H9 (cell line): ENCODE measurements at regions not wholly inside any gene's neighbourhood (a gene's known extent, or its start where the extent isn't known, plus 50 kb on each side); places are given as distances from the start of the nearest gene placed in this dataset.

Experiments used
- DNase-seq: peaks from one replicate; pipeline ENCODE4 v3.0.0-alpha.2; 2017
- H2AFZ ChIP-seq: one replicate; pipeline ENCODE4 v1.6.1; 2013; ENCODE audit warnings: mild to moderate bottlenecking, low read length, control low read depth, moderate library complexity
- H2AK5ac ChIP-seq: 2 replicates; pipeline ENCODE4 v1.6.1; 2013; ENCODE audit warnings: low read length, control low read depth, mixed read lengths; ENCODE audit not compliant: insufficient read length
- H2BK120ac ChIP-seq: one replicate; pipeline ENCODE4 v1.6.1; 2013; ENCODE audit warnings: low read depth, mild to moderate bottlenecking, low read length, control low read depth, inconsistent platforms; ENCODE audit not compliant: poor library complexity, severe bottlenecking
- H2BK12ac ChIP-seq: 2 replicates; pipeline ENCODE4 v1.6.1; 2013; ENCODE audit warnings: low read length, control low read depth, mixed read lengths, low read depth; ENCODE audit not compliant: insufficient read length
- H2BK15ac ChIP-seq: 2 replicates; pipeline ENCODE4 v1.6.1; 2013; ENCODE audit warnings: low read depth, low read length, control low read depth
- H2BK20ac ChIP-seq: one replicate; pipeline ENCODE4 v1.6.1; 2013; ENCODE audit warnings: low read depth, mild to moderate bottlenecking, low read length, control low read depth, inconsistent platforms; ENCODE audit not compliant: poor library complexity, severe bottlenecking
- H2BK5ac ChIP-seq: 2 replicates; pipeline ENCODE4 v1.6.1; 2013; ENCODE audit warnings: low read length, control low read depth, mixed read lengths; ENCODE audit not compliant: insufficient read length
- H3K14ac ChIP-seq: 2 replicates; pipeline ENCODE4 v1.6.1; 2013; ENCODE audit warnings: low read length, control low read depth; ENCODE audit not compliant: insufficient read depth
- H3K18ac ChIP-seq: 2 replicates; pipeline ENCODE4 v1.6.1; 2013; ENCODE audit warnings: low read depth, mild to moderate bottlenecking, mixed read lengths, low read length, control low read depth; ENCODE audit not compliant: insufficient read length
- H3K23ac ChIP-seq: 2 replicates; pipeline ENCODE4 v1.6.1; 2013; ENCODE audit warnings: low read length, control low read depth, mixed read lengths, low read depth; ENCODE audit not compliant: insufficient read length
- H3K23me2 ChIP-seq: 2 replicates; pipeline ENCODE4 v1.6.1; 2013; ENCODE audit warnings: low read depth, mild to moderate bottlenecking, mixed read lengths, low read length, control low read depth; ENCODE audit not compliant: insufficient read length, poor library complexity, severe bottlenecking
- H3K27ac ChIP-seq: 2 replicates; pipeline ENCODE4 v1.5.1; 2013; ENCODE audit warnings: low read length, control low read depth, mixed read lengths, low read depth; ENCODE audit not compliant: insufficient read length
- H3K27me3 ChIP-seq: 2 replicates; pipeline ENCODE4 v1.6.1; 2013; ENCODE audit warnings: low read length, control low read depth, inconsistent platforms; ENCODE audit not compliant: insufficient read depth
- H3K4ac ChIP-seq: 2 replicates; pipeline ENCODE4 v1.6.1; 2013; ENCODE audit warnings: low read depth, mild to moderate bottlenecking, control low read depth, inconsistent platforms, low read length, moderate library complexity
- H3K4me1 ChIP-seq: 2 replicates; pipeline ENCODE4 v1.6.1; 2013; ENCODE audit warnings: low read length, control low read depth, inconsistent platforms; ENCODE audit not compliant: insufficient read depth
- H3K4me2 ChIP-seq: 2 replicates; pipeline ENCODE4 v1.6.1; 2013; ENCODE audit warnings: low read length, control low read depth, mixed read lengths; ENCODE audit not compliant: insufficient read length, insufficient read depth
- H3K56ac ChIP-seq: 2 replicates; pipeline ENCODE4 v1.6.1; 2013; ENCODE audit warnings: low read depth, mild to moderate bottlenecking, mixed read lengths, low read length, control low read depth; ENCODE audit not compliant: insufficient read length
- H3K79me1 ChIP-seq: 2 replicates; pipeline ENCODE4 v1.6.1; 2013; ENCODE audit warnings: low read depth, mild to moderate bottlenecking, moderate library complexity, low read length, control low read depth, inconsistent platforms; ENCODE audit not compliant: insufficient read depth, poor library complexity, severe bottlenecking
- H3K79me2 ChIP-seq: 2 replicates; pipeline ENCODE4 v1.6.1; 2013; ENCODE audit warnings: low read length, control low read depth, inconsistent platforms; ENCODE audit not compliant: insufficient read depth
- H3K9ac ChIP-seq: 2 replicates; pipeline ENCODE4 v1.6.1; 2013; ENCODE audit warnings: low read length, control low read depth, mixed read lengths; ENCODE audit not compliant: insufficient read length; ENCODE audit errors: extremely low read depth
- H3K9me3 ChIP-seq: one replicate; pipeline ENCODE4 v1.6.1; 2013; ENCODE audit warnings: low read depth, low read length, inconsistent platforms; ENCODE audit not compliant: control insufficient read depth
- H3T11ph ChIP-seq: one replicate; pipeline ENCODE4 v1.6.1; 2013; ENCODE audit warnings: mild to moderate bottlenecking, low read length, control low read depth, inconsistent platforms
- H4K20me1 ChIP-seq: one replicate; pipeline ENCODE4 v1.6.1; 2013; ENCODE audit not compliant: control insufficient read depth, insufficient read length, insufficient read depth
- H4K5ac ChIP-seq: 2 replicates; pipeline ENCODE4 v1.6.1; 2013; ENCODE audit warnings: low read depth, mild to moderate bottlenecking, mixed read lengths, low read length, control low read depth; ENCODE audit not compliant: insufficient read length
- H4K8ac ChIP-seq: replicated peaks from 2 replicates; pipeline ENCODE4 v1.6.1; 2013; ENCODE audit warnings: low read length, control low read depth, mixed read lengths, low read depth; ENCODE audit not compliant: insufficient read length
- H4K91ac ChIP-seq: 2 replicates; pipeline ENCODE4 v1.6.1; 2013; ENCODE audit warnings: low read depth, mild to moderate bottlenecking, moderate library complexity, mixed read lengths, low read length, control low read depth; ENCODE audit not compliant: insufficient read length
- H3K27ac Mint-ChIP-seq, 3 experiments: 2 replicates in 2 of 3; 3 replicates in 1 of 3; pipeline ENCODE4 v1.8.0; 2020 to 2021; ENCODE audit warnings: mixed read lengths in 3 of 3, mild to moderate bottlenecking in 1 of 3, moderate library complexity in 1 of 3
- H3K27me3 Mint-ChIP-seq: 2 replicates; pipeline ENCODE4 v1.8.0; 2021; ENCODE audit warnings: low read depth, mild to moderate bottlenecking, moderate library complexity, mixed read lengths
- H3K36me3 Mint-ChIP-seq, 3 experiments: 2 replicates in 2 of 3; 3 replicates in 1 of 3; pipeline ENCODE4 v1.8.0; 2020 to 2021; ENCODE audit warnings: low read depth in 3 of 3, mixed read lengths in 3 of 3; ENCODE audit not compliant: insufficient read depth in 1 of 3
- H3K4me1 Mint-ChIP-seq, 2 experiments: 2 replicates each; pipeline ENCODE4 v1.8.0; 2020; ENCODE audit warnings: mixed read lengths in 2 of 2
- H3K4me3 Mint-ChIP-seq, 2 experiments: 2 replicates in 1 of 2; 3 replicates in 1 of 2; pipeline ENCODE4 v1.8.0; 2020 to 2021; ENCODE audit warnings: mild to moderate bottlenecking in 2 of 2, mixed read lengths in 2 of 2, moderate library complexity in 1 of 2
- H3K9me3 Mint-ChIP-seq, 2 experiments: 2 replicates in 1 of 2; 3 replicates in 1 of 2; pipeline ENCODE4 v1.8.0; 2020; ENCODE audit warnings: mild to moderate bottlenecking in 2 of 2, mixed read lengths in 2 of 2, moderate library complexity in 1 of 2
- CTCF ChIP-seq: fragments of 200-600 bp; sonication (generic); conservative IDR thresholded peaks from 3 replicates; pipeline ENCODE4 v1.8.0; 2021; ENCODE audit warnings: antibody characterized with exemption, mild to moderate bottlenecking
- WGBS: extraction: QIAGEN DNeasy Blood & Tissue Kit; methylation state at CpG from one replicate; pipeline ENCODE4 v1.1.7; 2013; ENCODE audit warnings: missing lambda C conversion rate, low lambda C conversion rate, mixed read lengths; ENCODE audit not compliant: insufficient read length; ENCODE audit errors: extremely low coverage; 5-methylcytosine and 5-hydroxymethylcytosine counted together

- Histone ChIP-seq H2AK5ac (no peak overlapping the region), H4K8ac (no peak overlapping the region), H4K20me1 (no peaks in the 10 kb centered on the region), H3K27ac (no peak overlapping the region), H3K14ac (no peak overlapping the region), H3K23me2 (no peaks in the 10 kb centered on the region), H2BK12ac (no peak overlapping the region), H3K23ac (no peak overlapping the region), H2BK5ac (no peak overlapping the region), H3K79me1 (no peaks in the 10 kb centered on the region), H3K4me2 (no peak overlapping the region), H3K9ac (no peak overlapping the region), H3K79me2 (no peaks in the 10 kb centered on the region), H2BK120ac (no peak overlapping the region), H3K56ac (no peak overlapping the region), H2BK15ac (no peak overlapping the region), H3K4ac (no peak overlapping the region), H2AFZ (no peak overlapping the region), H4K91ac (no peak overlapping the region), H3K18ac (no peak overlapping the region), H2BK20ac (no peak overlapping the region), H3K9me3 (no peaks in the 10 kb centered on the region), H3K4me1 (no peaks in the 10 kb centered on the region), H3T11ph (no peak overlapping the region), H4K5ac (no peak overlapping the region), H3K27me3 (no peaks in the 10 kb centered on the region)
- Mint-ChIP-seq H3K9me3 (peaks cover 0 to 2% of the 10 kb centered on the region in 2 experiments; a peak in 2 of 5 replicates), H3K36me3 (peaks cover 0 to 2% (median 0%) of the 10 kb centered on the region in 3 experiments; a peak in 2 of 7 replicates), H3K4me1 (no peaks in the 10 kb centered on the region), H3K4me3 (no peak overlapping the region), H3K27ac (no peak overlapping the region), H3K27me3 (no peaks in the 10 kb centered on the region; the same call in 1 of the 2 replicates)
- TF ChIP-seq CTCF: no peak
- no CpG with 5 or more reads among the region's 8 CpGs for WGBS
- no peak for DNase-seq
Measured at GRCh38 chr15:94033014-94033682, 198.2 kb upstream of the MCTP2 start.
